ENCODE measurements at regions not wholly inside any gene's neighbourhood (a gene's known extent, or its start where the extent isn't known, plus 50 kb on each side); places are given as distances from the start of the nearest gene placed in this dataset.
"Not testable (repeated sequence)": the region's sequence is repeated elsewhere in the genome, so short reads cannot be mapped to it uniquely, and the experiment has no call there.

- no peaks in the 10 kb centered on the region for H3K9me2 ChIP-seq (ENCODE audit: low read depth, low read length)
- no peaks in the 10 kb centered on the region for H3K79me2 ChIP-seq (ENCODE audit: insufficient read depth, low read length)
- H3K9ac ChIP-seq (ENCODE audit: low read length): no peak overlapping the region
- TF ChIP-seq EZH2 (IDR thresholded peaks at IDR 0.05; ENCODE audit: borderline replicate concordance, low read length) (no peak), CTCF (IDR thresholded peaks at IDR 0.05; ENCODE audit: low read length) (no peak)
- no peaks in the 10 kb centered on the region for H3F3A ChIP-seq (ENCODE audit: insufficient read depth, low read length)
- no peak overlapping the region for H3K27ac ChIP-seq (ENCODE audit: low read depth, low read length, poor library complexity, severe bottlenecking)
- H3K4me2 ChIP-seq (ENCODE audit: low read length): no peak overlapping the region
- H4K20me1 ChIP-seq (ENCODE audit: insufficient read depth, low read length): no peaks in the 10 kb centered on the region
- no peak overlapping the region for H2AFZ ChIP-seq (ENCODE audit: low read length)
- H3K36me3 ChIP-seq (ENCODE audit: insufficient read depth, low read length): no peaks in the 10 kb centered on the region
- H3K4me1 ChIP-seq (ENCODE audit: insufficient read depth, low read length, severe bottlenecking): no peaks in the 10 kb centered on the region
- H3K9me3 ChIP-seq (ENCODE audit: low read length): no peaks in the 10 kb centered on the region
- H3K27me3 ChIP-seq (ENCODE audit: insufficient read depth, low read length): no peaks in the 10 kb centered on the region
- no peak overlapping the region for H3K4me3 ChIP-seq (ENCODE audit: low read depth, low read length, poor library complexity, severe bottlenecking)
Measured at GRCh38 chrX:5295004-5295403, 933.7 kb downstream of the NLGN4X start.

- H3K4me2 ChIP-seq (ENCODE audit: low read length): no peak overlapping the region
- no peak for TF ChIP-seq CTCF (IDR thresholded peaks at IDR 0.05; ENCODE audit: low read length)
- TF ChIP-seq EZH2 (IDR thresholded peaks at IDR 0.05; ENCODE audit: borderline replicate concordance, low read length): no peak
- no peaks in the 10 kb centered on the region for H3K36me3 ChIP-seq (ENCODE audit: insufficient read depth, low read length)
- H3K27me3 ChIP-seq (ENCODE audit: insufficient read depth, low read length): no peaks in the 10 kb centered on the region
- H3K9ac ChIP-seq (ENCODE audit: low read length): no peak overlapping the region
- no peak overlapping the region for H3K4me3 ChIP-seq (ENCODE audit: low read depth, low read length, poor library complexity, severe bottlenecking)
- H2AFZ ChIP-seq (ENCODE audit: low read length): no peak overlapping the region
- H3K9me3 ChIP-seq (ENCODE audit: low read length): no peaks in the 10 kb centered on the region
- no peaks in the 10 kb centered on the region for H3F3A ChIP-seq (ENCODE audit: insufficient read depth, low read length)
- no peaks in the 10 kb centered on the region for H3K9me2 ChIP-seq (ENCODE audit: low read depth, low read length)
- no peaks in the 10 kb centered on the region for H4K20me1 ChIP-seq (ENCODE audit: insufficient read depth, low read length)
- H3K4me1 ChIP-seq (ENCODE audit: insufficient read depth, low read length, severe bottlenecking): no peaks in the 10 kb centered on the region
- no peaks in the 10 kb centered on the region for H3K79me2 ChIP-seq (ENCODE audit: insufficient read depth, low read length)
- H3K27ac ChIP-seq (ENCODE audit: low read depth, low read length, poor library complexity, severe bottlenecking): no peak overlapping the region
Measured at GRCh38 chrX:5290635-5291034, 938.0 kb downstream of the NLGN4X start.

GRCh38 chrX:5289949-5290348 is 938.7 kb downstream of the NLGN4X start:
- not testable (repeated sequence) for H3K27ac ChIP-seq (ENCODE audit: low read depth, low read length, poor library complexity, severe bottlenecking); H2AFZ ChIP-seq (ENCODE audit: low read length); H3K9ac ChIP-seq (ENCODE audit: low read length); H4K20me1 ChIP-seq (ENCODE audit: insufficient read depth, low read length); H3K79me2 ChIP-seq (ENCODE audit: insufficient read depth, low read length); H3K36me3 ChIP-seq (ENCODE audit: insufficient read depth, low read length); H3K4me1 ChIP-seq (ENCODE audit: insufficient read depth, low read length, severe bottlenecking); H3K9me3 ChIP-seq (ENCODE audit: low read length); H3K4me3 ChIP-seq (ENCODE audit: low read depth, low read length, poor library complexity, severe bottlenecking); H3K9me2 ChIP-seq (ENCODE audit: low read depth, low read length); H3K4me2 ChIP-seq (ENCODE audit: low read length); H3K27me3 ChIP-seq (ENCODE audit: insufficient read depth, low read length); H3F3A ChIP-seq (ENCODE audit: insufficient read depth, low read length)

DNA sequence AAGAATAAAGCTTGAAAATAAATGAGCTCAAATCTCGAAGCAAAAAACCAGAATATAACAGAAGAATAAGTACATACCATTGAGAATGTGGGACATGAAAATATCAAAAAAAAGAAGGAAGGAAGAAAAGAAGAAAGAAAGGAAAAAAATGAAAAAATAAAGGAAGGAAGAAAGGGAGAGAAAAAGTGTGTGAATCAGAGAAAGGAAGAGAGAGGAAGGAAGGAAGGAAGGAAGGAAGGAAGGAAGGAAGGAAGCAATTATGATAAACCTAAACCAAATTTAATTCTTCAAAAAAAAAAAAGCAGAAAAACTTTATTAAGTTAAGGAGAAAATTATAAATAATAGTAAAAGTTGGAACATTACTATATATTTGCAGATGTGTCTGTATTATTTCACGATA is 949.8 kb downstream of the NLGN4X start:
- no peaks in the 10 kb centered on the region for H3F3A ChIP-seq (ENCODE audit: insufficient read depth, low read length)
- no peaks in the 10 kb centered on the region for H3K4me1 ChIP-seq (ENCODE audit: insufficient read depth, low read length, severe bottlenecking)
- H3K27ac ChIP-seq (ENCODE audit: low read depth, low read length, poor library complexity, severe bottlenecking): no peak overlapping the region
- no peaks in the 10 kb centered on the region for H3K9me3 ChIP-seq (ENCODE audit: low read length)
- no peaks in the 10 kb centered on the region for H4K20me1 ChIP-seq (ENCODE audit: insufficient read depth, low read length)
- H3K4me3 ChIP-seq (ENCODE audit: low read depth, low read length, poor library complexity, severe bottlenecking): no peak overlapping the region
- no peaks in the 10 kb centered on the region for H3K27me3 ChIP-seq (ENCODE audit: insufficient read depth, low read length)
- no peak overlapping the region for H2AFZ ChIP-seq (ENCODE audit: low read length)
- no peaks in the 10 kb centered on the region for H3K79me2 ChIP-seq (ENCODE audit: insufficient read depth, low read length)
- no peak overlapping the region for H3K9ac ChIP-seq (ENCODE audit: low read length)
- H3K4me2 ChIP-seq (ENCODE audit: low read length): no peak overlapping the region
- H3K9me2 ChIP-seq (ENCODE audit: low read depth, low read length): no peaks in the 10 kb centered on the region
- no peaks in the 10 kb centered on the region for H3K36me3 ChIP-seq (ENCODE audit: insufficient read depth, low read length)
- no peak for TF ChIP-seq CTCF (IDR thresholded peaks at IDR 0.05; ENCODE audit: low read length)
- TF ChIP-seq EZH2 (IDR thresholded peaks at IDR 0.05; ENCODE audit: borderline replicate concordance, low read length): no peak

Data from OCI-LY1 (cell line).